Gastrocnemius medialis (tissue), 4 donors: ENCODE measurements at regions not wholly inside any gene's neighbourhood (a gene's known extent, or its start where the extent isn't known, plus 50 kb on each side); places are given as distances from the start of the nearest gene placed in this dataset.

ENCODE experiments used
- ATAC-seq, 2 donors: fragments of 150-250 bp; one replicate each; pipeline ENCODE4 v1.9.1; 2016
- DNase-seq, 2 donors: peaks; one replicate each; pipeline ENCODE4 v3.0.0-alpha.2; 2019
- H3K27ac ChIP-seq, 4 donors: fragments of 200-600 bp; sonication (generic); 1 replicate in 1 of 4; 2 replicates in 3 of 4; pipeline ENCODE4 v1.5.1; 2016 to 2018; ENCODE audit warnings: mild to moderate bottlenecking in 2 of 4, moderate library complexity in 1 of 4
- H3K27me3 ChIP-seq, 3 donors: fragments of 200-600 bp; sonication (generic) in 2 of 3; 1 replicate in 1 of 3; 2 replicates in 2 of 3; pipeline versions ENCODE4 v1.5.1 to v1.6.0; 2016 to 2019; ENCODE audit warnings: mild to moderate bottlenecking in 1 of 3, moderate library complexity in 1 of 3
- H3K36me3 ChIP-seq, 2 donors: fragments of 200-600 bp; sonication (generic) in 1 of 2; one replicate each; pipeline ENCODE4 v1.5.1; 2017 to 2018
- H3K4me1 ChIP-seq, 2 donors: fragments of 200-600 bp; sonication (generic) in 1 of 2; one replicate each; pipeline ENCODE4 v1.5.1; 2016 to 2017; ENCODE audit warnings: mild to moderate bottlenecking in 2 of 2
- H3K4me3 ChIP-seq, 4 donors: fragments of 200-600 bp; sonication (generic) in 3 of 4; 1 replicate in 1 of 4; 2 replicates in 3 of 4; pipeline ENCODE4 v1.5.1; 2016 to 2019; ENCODE audit warnings: mild to moderate bottlenecking in 2 of 4
- H3K9me3 ChIP-seq, 3 donors: fragments of 200-600 bp; sonication (generic) in 2 of 3; 1 replicate in 1 of 3; 2 replicates in 2 of 3; pipeline ENCODE4 v1.5.1; 2016 to 2019
- CTCF ChIP-seq, 5 experiments: fragments of 450-650 bp in 3 of 5; fragments of 200-600 bp in 2 of 5; sonication (generic) in 2 of 5; IDR thresholded peaks in 4 of 5; conservative IDR thresholded peaks in 1 of 5; 1 replicate in 4 of 5; 2 replicates in 1 of 5; pipeline ENCODE4 v1.5.1; 2016 to 2019; ENCODE audit warnings: antibody characterized with exemption in 5 of 5, mild to moderate bottlenecking in 3 of 5, moderate library complexity in 3 of 5
- POLR2A ChIP-seq, 2 donors: fragments of 450-650 bp; IDR thresholded peaks; one replicate each; pipeline ENCODE4 v1.6.1; 2017; ENCODE audit warnings: antibody characterized with exemption in 2 of 2, mild to moderate bottlenecking in 2 of 2, moderate library complexity in 2 of 2
- in situ Hi-C, 4 donors: fragments of 200-750 bp; cut with MboI; loops; one replicate each; pipeline versions ENCODE4 v1.15.0 to v1.8.0; 2017; ENCODE audit warnings: low sequenced_read_pairs in 4 of 4
- intact Hi-C: fragments of 100-400 bp; cut with DNase I; formaldehyde crosslinking; loops from one replicate; pipeline ENCODE4 v1.15.1; 2023; ENCODE audit warnings: low total_unique reads

- Histone ChIP-seq H3K27ac (no peak overlapping the region), H3K36me3 (no peaks in the 10 kb centered on the region), H3K9me3 (no peaks in the 10 kb centered on the region), H3K4me3 (no peak overlapping the region), H3K27me3 (no peaks in the 10 kb centered on the region), H3K4me1 (no peaks in the 10 kb centered on the region)
- ATAC-seq (no peak), DNase-seq (no peak)
- no peak for TF ChIP-seq CTCF (IDR thresholded peaks at IDR 0.05 in 4 of 5, conservative IDR thresholded peaks at IDR 0.05 in 1 of 5)
- no peak for TF ChIP-seq POLR2A (IDR thresholded peaks at IDR 0.05)
- in situ Hi-C loops = no loop called here
- intact Hi-C loops = no loop called here
Observed at GRCh38 chr4:154065368-154065767, 276.5 kb upstream of the SFRP2 start.

- H3K4me3 ChIP-seq = no peak overlapping the region
- no peaks in the 10 kb centered on the region for H3K4me1 ChIP-seq
- H3K9me3 ChIP-seq = no peaks in the 10 kb centered on the region
- H3K27ac ChIP-seq = no peak overlapping the region
- no peaks in the 10 kb centered on the region for H3K36me3 ChIP-seq
- TF ChIP-seq CTCF (IDR thresholded peaks at IDR 0.05 in 4 of 5, conservative IDR thresholded peaks at IDR 0.05 in 1 of 5) = no peak
- no peak for TF ChIP-seq POLR2A (IDR thresholded peaks at IDR 0.05)
- ATAC-seq = no peak
- intact Hi-C loops = no loop called here
- no peaks in the 10 kb centered on the region for H3K27me3 ChIP-seq
- in situ Hi-C loops = no loop called here
- DNase-seq = no peak
Observed at GRCh38 chr4:154064244-154064643, 275.4 kb upstream of the SFRP2 start.

- H3K27ac ChIP-seq = no peak overlapping the region
Observed at GRCh38 chr4:154049457-154050181, 260.7 kb upstream of the SFRP2 start.

GRCh38 chr4:154047733-154048132, 258.9 kb upstream of the SFRP2 start:
- Histone ChIP-seq H3K27ac (no peak overlapping the region), H3K9me3 (no peaks in the 10 kb centered on the region), H3K4me1 (no peaks in the 10 kb centered on the region), H3K36me3 (no peaks in the 10 kb centered on the region), H3K4me3 (no peak overlapping the region), H3K27me3 (no peaks in the 10 kb centered on the region)
- TF ChIP-seq CTCF (IDR thresholded peaks at IDR 0.05 in 4 of 5, conservative IDR thresholded peaks at IDR 0.05 in 1 of 5) = no peak
- no peak for TF ChIP-seq POLR2A (IDR thresholded peaks at IDR 0.05)
- in situ Hi-C loops (no loop called here), intact Hi-C loops (no loop called here)
- DNase-seq (no peak), ATAC-seq (no peak)

More at GRCh38 chr4:154049457-154050181, 260.7 kb upstream of the SFRP2 start:
- ATAC-seq = peak; percentile 51 to 80
- H3K36me3 ChIP-seq = no peaks in the 10 kb centered on the region
- no peaks in the 10 kb centered on the region for H3K9me3 ChIP-seq
- DNase-seq = peak in 1 of 2 donors; percentile 39
- in situ Hi-C loops (no loop called here), intact Hi-C loops (no loop called here)
- TF ChIP-seq POLR2A (IDR thresholded peaks at IDR 0.05) (no peak), CTCF (IDR thresholded peaks at IDR 0.05 in 4 of 5, conservative IDR thresholded peaks at IDR 0.05 in 1 of 5) (no peak)
- no peaks in the 10 kb centered on the region for H3K27me3 ChIP-seq
- no peak overlapping the region for H3K4me3 ChIP-seq
- no peaks in the 10 kb centered on the region for H3K4me1 ChIP-seq
